AG04450 (cell line): ENCODE measurements at regions not wholly inside any gene's neighbourhood (a gene's known extent, or its start where the extent isn't known, plus 50 kb on each side); places are given as distances from the start of the nearest gene placed in this dataset.
"Not testable (repeated sequence)": the region's sequence is repeated elsewhere in the genome, so short reads cannot be mapped to it uniquely, and the experiment has no call there.

Source experiments
- CTCF ChIA-PET: fragments of 300-600, 350-600 bp; formaldehyde crosslinking; extraction: SDS; loops from one replicate; lab custom pipeline; 2022; ENCODE audit warnings: antibody characterized with exemption, inconsistent platforms; lab: Charles Lee
- POLR2A ChIA-PET: fragments of 350-600 bp; formaldehyde crosslinking; extraction: SDS; loops from one replicate; lab custom pipeline; 2021; ENCODE audit warnings: antibody characterized with exemption, inconsistent platforms; lab: Yijun Ruan, JAX
- DNase-seq: peaks from one replicate; pipeline ENCODE4 v3.0.0-alpha.2; 2011; ENCODE audit warnings: low read depth, low spot score
- H3K27ac ChIP-seq: one replicate; pipeline ENCODE4 v1.5.1; 2012; ENCODE audit warnings: low read depth, low read length, control low read depth
- H3K27me3 ChIP-seq: one replicate; pipeline ENCODE4 v1.6.0; 2012; ENCODE audit warnings: low read length; ENCODE audit not compliant: control insufficient read depth, insufficient read depth
- H3K4me3 ChIP-seq: 2 replicates; pipeline ENCODE4 v1.5.1; 2011; ENCODE audit warnings: mild to moderate bottlenecking, low read depth, low read length, control low read depth
- H3K9me3 ChIP-seq: 2 replicates; pipeline ENCODE4 v1.5.1; 2012; ENCODE audit warnings: low read length; ENCODE audit not compliant: control insufficient read depth, insufficient read depth
- TF ChIP-seq, protein P1 (sequence below): IDR thresholded peaks from 2 replicates; pipeline ENCODE4 v1.5.1; 2011; ENCODE audit warnings: low read depth, low read length, control low read depth, inconsistent platforms

DNA sequence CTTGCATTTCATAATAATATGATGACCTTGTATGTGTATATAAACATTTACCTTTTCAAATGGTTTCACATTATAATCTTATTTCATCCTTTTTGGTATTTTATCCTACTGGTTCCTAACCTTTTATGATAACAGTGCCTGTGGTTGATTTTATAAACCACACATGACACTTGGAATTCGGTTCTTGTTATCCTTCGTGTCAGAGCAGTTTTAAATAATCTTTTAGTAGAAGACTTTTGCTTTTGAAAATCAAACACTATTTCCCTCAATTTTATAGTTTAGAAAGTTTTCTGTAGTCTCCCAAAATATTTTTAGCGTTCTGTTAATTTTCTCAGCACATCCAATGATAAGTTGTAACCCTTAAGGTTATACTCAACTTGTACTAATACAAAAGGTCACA, 676.8 kb downstream of the RAPGEF2 start:
- DNase-seq, result no peak
- Histone ChIP-seq H3K4me3 (no peak overlapping the region), H3K27ac (no peak overlapping the region), H3K27me3 (no peaks in the 10 kb centered on the region), H3K9me3 (no peaks in the 10 kb centered on the region)
- CTCF ChIA-PET, result no interaction called here
- POLR2A ChIA-PET, result no interaction called here
- TF ChIP-seq, protein P1, sequence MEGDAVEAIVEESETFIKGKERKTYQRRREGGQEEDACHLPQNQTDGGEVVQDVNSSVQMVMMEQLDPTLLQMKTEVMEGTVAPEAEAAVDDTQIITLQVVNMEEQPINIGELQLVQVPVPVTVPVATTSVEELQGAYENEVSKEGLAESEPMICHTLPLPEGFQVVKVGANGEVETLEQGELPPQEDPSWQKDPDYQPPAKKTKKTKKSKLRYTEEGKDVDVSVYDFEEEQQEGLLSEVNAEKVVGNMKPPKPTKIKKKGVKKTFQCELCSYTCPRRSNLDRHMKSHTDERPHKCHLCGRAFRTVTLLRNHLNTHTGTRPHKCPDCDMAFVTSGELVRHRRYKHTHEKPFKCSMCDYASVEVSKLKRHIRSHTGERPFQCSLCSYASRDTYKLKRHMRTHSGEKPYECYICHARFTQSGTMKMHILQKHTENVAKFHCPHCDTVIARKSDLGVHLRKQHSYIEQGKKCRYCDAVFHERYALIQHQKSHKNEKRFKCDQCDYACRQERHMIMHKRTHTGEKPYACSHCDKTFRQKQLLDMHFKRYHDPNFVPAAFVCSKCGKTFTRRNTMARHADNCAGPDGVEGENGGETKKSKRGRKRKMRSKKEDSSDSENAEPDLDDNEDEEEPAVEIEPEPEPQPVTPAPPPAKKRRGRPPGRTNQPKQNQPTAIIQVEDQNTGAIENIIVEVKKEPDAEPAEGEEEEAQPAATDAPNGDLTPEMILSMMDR, result no peak

- H3K9me3 ChIP-seq, result no peaks in the 10 kb centered on the region
- H3K4me3 ChIP-seq, result no peak overlapping the region
- H3K27me3 ChIP-seq, result no peaks in the 10 kb centered on the region
- TF ChIP-seq, protein P1, result no peak
- DNase-seq, result no peak
- CTCF ChIA-PET, result no interaction called here
- POLR2A ChIA-PET, result no interaction called here
- H3K27ac ChIP-seq, result no peak overlapping the region
These were observed 677.5 kb downstream of the RAPGEF2 start for GRCh38 chr4:159780196-159780922.

GRCh38 chr4:159787901-159788300, 685.0 kb downstream of the RAPGEF2 start:
- Histone ChIP-seq H3K4me3 (no peak overlapping the region), H3K9me3 (peaks cover 4% of the 10 kb centered on the region), H3K27me3 (no peaks in the 10 kb centered on the region), H3K27ac (no peak overlapping the region)
- no peak for DNase-seq
- TF ChIP-seq, protein P1, result no peak
- CTCF ChIA-PET, result no interaction called here
- POLR2A ChIA-PET, result no interaction called here

DNA sequence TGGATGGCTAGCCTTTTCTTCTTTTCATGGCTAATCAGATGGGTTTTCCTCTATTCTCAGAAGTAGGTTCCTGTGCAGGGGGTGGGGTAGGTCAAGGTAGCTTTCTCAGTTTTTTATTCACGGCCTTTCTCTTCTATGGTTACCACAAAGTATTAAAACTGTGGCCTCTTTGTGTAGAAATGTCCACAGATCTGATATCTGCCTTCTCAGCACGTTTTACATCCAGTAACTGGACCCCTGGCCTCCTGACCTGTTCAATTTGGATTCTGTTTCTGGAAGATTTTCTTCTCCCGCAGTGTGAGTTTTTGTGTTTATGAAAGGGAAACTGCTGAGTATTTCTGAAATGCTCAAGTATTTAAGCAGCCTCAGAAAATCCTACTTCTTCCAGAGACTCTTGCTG, 688.5 kb downstream of the RAPGEF2 start:
- TF ChIP-seq, protein P1, result no peak
- ChIA-PET CTCF (no interaction called here), POLR2A (no interaction called here)
- no peak for DNase-seq
- H3K27ac ChIP-seq, result no peak overlapping the region
- no peaks in the 10 kb centered on the region for H3K27me3 ChIP-seq
- no peak overlapping the region for H3K4me3 ChIP-seq
- peaks cover 6% of the 10 kb centered on the region for H3K9me3 ChIP-seq

DNA sequence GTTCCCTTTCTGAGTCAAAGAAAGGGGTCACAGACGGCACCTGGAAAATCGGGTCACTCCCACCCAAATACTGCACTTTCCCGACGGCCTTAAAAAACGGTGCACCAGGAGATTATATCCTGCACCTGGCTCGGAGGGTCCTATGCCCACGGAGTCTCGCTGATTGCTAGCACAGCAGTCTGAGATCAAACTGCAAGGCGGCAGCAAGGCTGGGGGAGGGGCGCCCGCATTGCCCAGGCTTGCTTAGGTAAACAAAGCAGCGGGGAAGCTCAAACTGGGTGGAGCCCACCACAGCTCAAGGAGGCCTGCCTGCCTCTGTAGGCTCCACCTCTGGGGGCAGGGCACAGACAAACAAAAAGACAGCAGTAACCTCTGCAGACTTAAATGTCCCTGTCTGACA, 701.7 kb downstream of the RAPGEF2 start:
- POLR2A ChIA-PET, H3K27ac ChIP-seq, DNase-seq, H3K27me3 ChIP-seq, H3K4me3 ChIP-seq, CTCF ChIA-PET, H3K9me3 ChIP-seq: not testable (repeated sequence)
